WTC11 (cell line): ENCODE measurements at regions not wholly inside any gene's neighbourhood (a gene's known extent, or its start where the extent isn't known, plus 50 kb on each side); places are given as distances from the start of the nearest gene placed in this dataset.
A peak's percentile ranks its signal among the peaks of the same experiment; 100 is the strongest.

Source experiments
- ATAC-seq: fragments of 200-7000 bp; cut with Tn5 transposase; 2 replicates; pipeline ENCODE4 v1.10.0; 2021; ENCODE audit warnings: mild to moderate bottlenecking, moderate library complexity
- CTCF ChIA-PET: fragments of 300-600 bp; sonication (Branson Sonifier 250); formaldehyde crosslinking; loops from one replicate; lab custom pipeline; 2021; ENCODE audit warnings: antibody characterized with exemption; lab: Charles Lee
- POLR2A ChIA-PET: fragments of 350-600 bp; sonication (Branson Sonifier 250); formaldehyde crosslinking; loops from one replicate; lab custom pipeline; 2021; ENCODE audit warnings: antibody characterized with exemption; lab: Charles Lee
- DNase-seq: peaks from one replicate; pipeline ENCODE4 v3.0.0; 2021; ENCODE audit warnings: low spot score
- H3K27ac Mint-ChIP-seq: 2 replicates; pipeline ENCODE4 v1.8.0; 2021; ENCODE audit warnings: mixed read lengths
- H3K27me3 Mint-ChIP-seq: 2 replicates; pipeline ENCODE4 v1.8.0; 2021; ENCODE audit warnings: low read depth, mild to moderate bottlenecking, moderate library complexity, mixed read lengths
- H3K36me3 Mint-ChIP-seq: 2 replicates; pipeline ENCODE4 v1.8.0; 2021; ENCODE audit warnings: mixed read lengths
- H3K4me1 Mint-ChIP-seq: 2 replicates; pipeline ENCODE4 v1.8.0; 2022; ENCODE audit warnings: mixed read lengths
- H3K4me3 Mint-ChIP-seq: 2 replicates; pipeline ENCODE4 v1.8.0; 2021; ENCODE audit warnings: mild to moderate bottlenecking, moderate library complexity, mixed read lengths
- H3K9me3 Mint-ChIP-seq: 2 replicates; pipeline ENCODE4 v1.8.0; 2021; ENCODE audit warnings: mixed read lengths
- ARID4B ChIP-seq: sonication (generic); formaldehyde crosslinking; IDR thresholded peaks from 2 replicates; pipeline ENCODE4 v1.8.0; 2023; ENCODE audit warnings: missing genetic modification reagents, mild to moderate bottlenecking, borderline replicate concordance
- CDX4 ChIP-seq: fragments of 250-450 bp; sonication (Bioruptor Pico); IDR thresholded peaks from 2 replicates; pipeline ENCODE4 v1.9.0; 2021; ENCODE audit warnings: moderate library complexity, mild to moderate bottlenecking, inconsistent platforms, borderline replicate concordance
- EMX1 ChIP-seq: fragments of 250-450 bp; sonication (Bioruptor Pico); IDR thresholded peaks from 2 replicates; pipeline ENCODE4 v1.8.0; 2021; ENCODE audit warnings: mild to moderate bottlenecking
- ETV6 ChIP-seq: sonication (generic); formaldehyde crosslinking; IDR thresholded peaks from 2 replicates; pipeline ENCODE4 v1.8.1; 2022; ENCODE audit warnings: mild to moderate bottlenecking, missing genetic modification reagents
- FOXJ3 ChIP-seq: sonication (generic); formaldehyde crosslinking; IDR thresholded peaks from 2 replicates; pipeline ENCODE4 v1.9.0; 2021; ENCODE audit warnings: missing genetic modification reagents, mild to moderate bottlenecking, borderline replicate concordance
- FOXK1 ChIP-seq: sonication (generic); formaldehyde crosslinking; IDR thresholded peaks from 2 replicates; pipeline ENCODE4 v1.8.0; 2022; ENCODE audit warnings: mild to moderate bottlenecking, moderate library complexity, missing genetic modification reagents
- FOXP4 ChIP-seq: sonication (generic); formaldehyde crosslinking; IDR thresholded peaks from 2 replicates; pipeline ENCODE4 v1.8.0; 2022; ENCODE audit warnings: mild to moderate bottlenecking, missing genetic modification reagents
- KAT7 ChIP-seq: sonication (generic); formaldehyde crosslinking; IDR thresholded peaks from 2 replicates; pipeline ENCODE4 v1.8.1; 2023; ENCODE audit warnings: missing genetic modification reagents, mild to moderate bottlenecking, borderline replicate concordance
- MAX ChIP-seq: sonication (generic); formaldehyde crosslinking; IDR thresholded peaks from 2 replicates; pipeline ENCODE4 v1.8.0; 2022; ENCODE audit warnings: mild to moderate bottlenecking, missing genetic modification reagents
- NR3C1 ChIP-seq: sonication (generic); formaldehyde crosslinking; conservative IDR thresholded peaks from 2 replicates; pipeline ENCODE4 v1.8.1; 2023; ENCODE audit warnings: low read depth, mild to moderate bottlenecking, missing genetic modification reagents
- PRDM15 ChIP-seq: sonication (generic); formaldehyde crosslinking; IDR thresholded peaks from 2 replicates; pipeline ENCODE4 v1.8.0; 2022; ENCODE audit warnings: missing genetic modification reagents
- RORB ChIP-seq: fragments of 250-450 bp; sonication (Bioruptor Pico); IDR thresholded peaks from 2 replicates; pipeline ENCODE4 v1.9.0; 2021; ENCODE audit warnings: mild to moderate bottlenecking
- SMAD3 ChIP-seq: sonication (generic); formaldehyde crosslinking; IDR thresholded peaks from 2 replicates; pipeline ENCODE4 v1.8.0; 2022; ENCODE audit warnings: missing genetic modification reagents, mild to moderate bottlenecking, borderline replicate concordance
- TP53 ChIP-seq: sonication (generic); formaldehyde crosslinking; IDR thresholded peaks from 2 replicates; pipeline ENCODE4 v1.8.1; 2023; ENCODE audit warnings: mild to moderate bottlenecking, missing genetic modification reagents
- ZNF396 ChIP-seq: fragments of 250-450 bp; sonication (Bioruptor Pico); IDR thresholded peaks from 2 replicates; pipeline ENCODE4 v1.8.0; 2021; ENCODE audit warnings: mild to moderate bottlenecking, moderate library complexity, borderline replicate concordance
- ZNF416 ChIP-seq: fragments of 250-450 bp; sonication (Bioruptor Pico); IDR thresholded peaks from 2 replicates; pipeline ENCODE4 v1.9.0; 2021; ENCODE audit warnings: mild to moderate bottlenecking, inconsistent platforms
- ZNF423 ChIP-seq: fragments of 250-450 bp; sonication (Bioruptor Pico); IDR thresholded peaks from 2 replicates; pipeline ENCODE4 v2.1.2; 2022; ENCODE audit warnings: mild to moderate bottlenecking, moderate library complexity

GRCh38 chr9:121598965-121599871, 52.2 kb upstream of the DAB2IP start (continued):
- 0 out of 2 replicates have a peak, but pooled peaks have one; percentile 26 for TF ChIP-seq ARID4B (CRISPR knock-in tag)
- no peak for TF ChIP-seq FOXJ3 (CRISPR knock-in tag)
- 0 out of 2 replicates have a peak, but pooled peaks have one; percentile 6 for TF ChIP-seq FOXP4 (CRISPR knock-in tag)
- TF ChIP-seq TP53 (CRISPR knock-in tag), result peak; percentile 83
- TF ChIP-seq MAX, result peak; percentile 37; the same call in 1 of the 2 replicates
- TF ChIP-seq NR3C1, result no peak
- peak; percentile 19; the same call in 1 of the 2 replicates for TF ChIP-seq FOXK1
- no peak for TF ChIP-seq EMX1 (CRISPR knock-in tag)
- TF ChIP-seq SMAD3, result no peak
- TF ChIP-seq ZNF416 (CRISPR knock-in tag), result peak; percentile 48; the same call in 1 of the 2 replicates
- TF ChIP-seq CDX4 (CRISPR knock-in tag), result no peak
- TF ChIP-seq, all 79 proteins: peak for 13

- Mint-ChIP-seq H3K36me3 (peaks cover 12% of the 10 kb centered on the region), H3K9me3 (peaks cover 12% of the 10 kb centered on the region), H3K4me3 (peak overlapping the region; percentile 74), H3K27me3 (peaks cover 21% of the 10 kb centered on the region), H3K4me1 (peaks cover 42% of the 10 kb centered on the region), H3K27ac (no peak overlapping the region)
- TF ChIP-seq RORB (CRISPR knock-in tag) (no peak), PRDM15 (CRISPR knock-in tag) (no peak; the same call in 1 of the 2 replicates), KAT7 (no peak), ZNF396 (CRISPR knock-in tag) (no peak), ETV6 (0 out of 2 replicates have a peak, but pooled peaks have one; percentile 7), ZNF423 (CRISPR knock-in tag) (no peak)
- DNase-seq (peak; percentile 34), ATAC-seq (peak; percentile 2)
- ChIA-PET POLR2A (interaction anchor here (1.1 to 1.5 kb wide), 3 partner anchors 12 to 45 kb away, joined by 3 to 4 read pairs (median 3); no protein-coding TSS in a partner anchor), CTCF (interaction anchor here (0.7 to 3.8 kb wide), 18 partner anchors 10 to 100 kb away, joined by 3 to 38 read pairs (median 8); no protein-coding TSS in a partner anchor)
Observed at GRCh38 chr9:121599872-121600585, 51.4 kb upstream of the DAB2IP start.
